ENCODE measurements at regions not wholly inside any gene's neighbourhood (a gene's known extent, or its start where the extent isn't known, plus 50 kb on each side); places are given as distances from the start of the nearest gene placed in this dataset.

DNA sequence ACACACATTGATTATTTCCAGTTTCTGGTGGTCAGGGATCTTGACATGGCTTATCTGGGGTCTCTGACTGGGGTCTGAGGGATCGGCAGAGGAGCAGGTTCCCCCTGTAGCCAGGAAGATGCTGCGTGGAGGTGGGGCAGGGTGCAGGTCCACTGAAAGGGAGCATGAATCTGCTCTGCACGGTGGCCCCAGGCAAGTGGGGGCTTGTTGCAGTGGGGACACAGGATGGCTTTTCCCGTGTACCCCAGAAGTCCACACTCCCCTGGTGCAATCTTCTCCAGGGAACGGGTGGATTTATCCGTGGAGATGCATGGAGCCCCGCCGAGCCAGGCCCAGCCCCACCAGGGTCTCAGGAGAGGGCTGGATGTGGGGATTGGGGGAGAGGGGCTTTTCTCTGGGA is 210.4 kb upstream of the C14orf180 start:
- Mint-ChIP-seq H3K27ac (no peak overlapping the region), H3K4me3 (no peak overlapping the region), H3K9me3 (no peaks in the 10 kb centered on the region), H3K27me3 (no peaks in the 10 kb centered on the region), H3K4me1 (ENCODE audit: low read depth) (no peaks in the 10 kb centered on the region), H3K36me3 (ENCODE audit: low read depth) (no peaks in the 10 kb centered on the region)
- Histone ChIP-seq H3K4me1 (ENCODE audit: insufficient read depth, low read length) (peaks cover 12% of the 10 kb centered on the region), H3K9me3 (ENCODE audit: control insufficient read depth in 1 of 2, insufficient read depth in 1 of 2, low read length in 2 of 2) (peaks cover 0 to 16% of the 10 kb centered on the region in 2 experiments), H3K36me3 (ENCODE audit: insufficient read depth, low read length) (no peaks in the 10 kb centered on the region), H3K27me3 (ENCODE audit: control insufficient read depth in 1 of 2, insufficient read depth in 2 of 2, low read length in 2 of 2) (no peaks in the 10 kb centered on the region), H3K4me3 (ENCODE audit: low read length) (no peak overlapping the region), H3K27ac (ENCODE audit: low read depth in 1 of 2, low read length in 2 of 2) (no peak overlapping the region)
- intact Hi-C loops (cut with DNase I, micrococcal nuclease), result no loop called here
- ChIA-PET CTCF (no interaction called here), POLR2A (no interaction called here)
- ATAC-seq (ENCODE audit: poor library complexity) (no peak), DNase-seq (no peak)
- TF ChIP-seq, protein P1, sequence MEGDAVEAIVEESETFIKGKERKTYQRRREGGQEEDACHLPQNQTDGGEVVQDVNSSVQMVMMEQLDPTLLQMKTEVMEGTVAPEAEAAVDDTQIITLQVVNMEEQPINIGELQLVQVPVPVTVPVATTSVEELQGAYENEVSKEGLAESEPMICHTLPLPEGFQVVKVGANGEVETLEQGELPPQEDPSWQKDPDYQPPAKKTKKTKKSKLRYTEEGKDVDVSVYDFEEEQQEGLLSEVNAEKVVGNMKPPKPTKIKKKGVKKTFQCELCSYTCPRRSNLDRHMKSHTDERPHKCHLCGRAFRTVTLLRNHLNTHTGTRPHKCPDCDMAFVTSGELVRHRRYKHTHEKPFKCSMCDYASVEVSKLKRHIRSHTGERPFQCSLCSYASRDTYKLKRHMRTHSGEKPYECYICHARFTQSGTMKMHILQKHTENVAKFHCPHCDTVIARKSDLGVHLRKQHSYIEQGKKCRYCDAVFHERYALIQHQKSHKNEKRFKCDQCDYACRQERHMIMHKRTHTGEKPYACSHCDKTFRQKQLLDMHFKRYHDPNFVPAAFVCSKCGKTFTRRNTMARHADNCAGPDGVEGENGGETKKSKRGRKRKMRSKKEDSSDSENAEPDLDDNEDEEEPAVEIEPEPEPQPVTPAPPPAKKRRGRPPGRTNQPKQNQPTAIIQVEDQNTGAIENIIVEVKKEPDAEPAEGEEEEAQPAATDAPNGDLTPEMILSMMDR (IDR thresholded peaks at IDR 0.05), result no peak

DNA sequence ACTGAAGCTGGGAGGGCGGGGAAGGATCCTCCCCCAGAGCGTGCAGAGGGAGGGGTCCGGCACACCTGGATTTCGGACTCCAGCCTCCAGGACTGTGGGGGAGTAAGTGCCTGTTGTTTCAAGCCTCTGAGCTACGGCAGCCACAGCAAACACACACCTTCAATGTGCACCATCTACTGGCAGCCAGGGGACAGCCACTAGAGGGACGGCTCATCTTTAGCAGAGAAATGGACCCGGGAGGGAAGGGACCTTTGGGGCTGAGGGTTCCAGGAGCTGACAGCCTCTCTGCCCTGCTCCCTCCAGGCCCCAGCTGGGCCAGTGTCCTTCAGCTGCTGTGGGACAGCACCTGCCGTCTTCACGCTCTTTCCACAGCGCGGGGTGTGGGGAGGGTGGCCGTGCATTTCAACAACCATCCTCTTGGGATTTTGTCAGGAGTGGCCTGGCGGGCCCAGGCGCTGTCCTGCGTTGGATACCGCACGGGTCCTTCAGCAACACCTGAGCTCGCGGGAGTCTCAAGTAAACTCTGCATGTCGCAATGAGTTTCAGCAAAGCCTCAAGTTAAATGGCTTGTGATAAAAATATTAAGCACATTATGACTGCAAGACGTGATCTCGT is 209.2 kb upstream of the C14orf180 start:
- no peak overlapping the region for H3K27ac ChIP-seq (ENCODE audit: low read depth in 1 of 2, low read length in 2 of 2)
- ATAC-seq (ENCODE audit: poor library complexity), result no peak
- no peak overlapping the region for H3K4me3 ChIP-seq (ENCODE audit: low read length)
- H3K9me3 ChIP-seq (ENCODE audit: control insufficient read depth in 1 of 2, insufficient read depth in 1 of 2, low read length in 2 of 2), result peaks cover 0 to 12% of the 10 kb centered on the region in 2 experiments
- H3K27me3 ChIP-seq (ENCODE audit: control insufficient read depth in 1 of 2, insufficient read depth in 2 of 2, low read length in 2 of 2), result no peaks in the 10 kb centered on the region
- ChIA-PET POLR2A (no interaction called here), CTCF (no interaction called here)
- TF ChIP-seq, protein P1 (IDR thresholded peaks at IDR 0.05), result no peak
- peaks cover 12% of the 10 kb centered on the region for H3K4me1 ChIP-seq (ENCODE audit: insufficient read depth, low read length)
- Mint-ChIP-seq H3K27ac (no peak overlapping the region), H3K9me3 (no peaks in the 10 kb centered on the region), H3K36me3 (ENCODE audit: low read depth) (no peaks in the 10 kb centered on the region), H3K4me1 (ENCODE audit: low read depth) (no peaks in the 10 kb centered on the region), H3K27me3 (no peaks in the 10 kb centered on the region), H3K4me3 (no peak overlapping the region)
- H3K36me3 ChIP-seq (ENCODE audit: insufficient read depth, low read length), result no peaks in the 10 kb centered on the region
- DNase-seq, result no peak
- intact Hi-C loops (cut with DNase I, micrococcal nuclease), result no loop called here

DNA sequence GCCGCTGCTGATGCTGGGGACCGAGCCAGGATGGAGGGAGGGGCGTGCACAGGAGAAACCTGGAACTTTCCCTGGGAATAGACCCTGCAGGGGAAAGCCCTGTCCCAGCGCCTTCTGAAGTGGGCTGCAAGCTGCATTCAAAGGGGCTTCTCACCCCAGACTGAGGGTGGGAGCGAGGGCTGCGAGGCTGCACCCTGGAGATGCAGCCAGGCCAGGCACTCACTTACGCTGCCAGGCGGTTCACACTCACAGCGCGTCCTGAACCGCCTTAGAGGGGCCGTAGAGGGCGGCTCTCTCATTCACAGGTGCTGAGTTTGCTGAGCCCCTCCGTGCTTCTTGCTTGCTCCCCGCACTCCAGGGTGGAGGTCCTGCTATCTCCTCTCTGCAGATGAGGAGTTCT is 208.5 kb upstream of the C14orf180 start:
- H3K36me3 Mint-ChIP-seq (ENCODE audit: low read depth), result no peaks in the 10 kb centered on the region
- CTCF ChIA-PET, result no interaction called here
- ATAC-seq (ENCODE audit: poor library complexity), result no peak
- H3K27ac Mint-ChIP-seq, result no peak overlapping the region
- Histone ChIP-seq H3K27ac (ENCODE audit: low read depth in 1 of 2, low read length in 2 of 2) (no peak overlapping the region), H3K27me3 (ENCODE audit: control insufficient read depth in 1 of 2, insufficient read depth in 2 of 2, low read length in 2 of 2) (no peaks in the 10 kb centered on the region), H3K4me3 (ENCODE audit: low read length) (no peak overlapping the region), H3K9me3 (ENCODE audit: control insufficient read depth in 1 of 2, insufficient read depth in 1 of 2, low read length in 2 of 2) (peaks cover 0 to 12% of the 10 kb centered on the region in 2 experiments), H3K4me1 (ENCODE audit: insufficient read depth, low read length) (peaks cover 12% of the 10 kb centered on the region), H3K36me3 (ENCODE audit: insufficient read depth, low read length) (no peaks in the 10 kb centered on the region)
- intact Hi-C loops (cut with DNase I, micrococcal nuclease), result no loop called here
- no peaks in the 10 kb centered on the region for H3K27me3 Mint-ChIP-seq
- no peaks in the 10 kb centered on the region for H3K9me3 Mint-ChIP-seq
- TF ChIP-seq, protein P1 (IDR thresholded peaks at IDR 0.05), result no peak
- POLR2A ChIA-PET, result no interaction called here
- H3K4me1 Mint-ChIP-seq (ENCODE audit: low read depth), result no peaks in the 10 kb centered on the region
- no peak for DNase-seq
- H3K4me3 Mint-ChIP-seq, result no peak overlapping the region
